ENCODE measurements at regions not wholly inside any gene's neighbourhood (a gene's known extent, or its start where the extent isn't known, plus 50 kb on each side); places are given as distances from the start of the nearest gene placed in this dataset.

GRCh38 chr18:40094441-40094840 lies 1860.6 kb upstream of the PIK3C3 start:
- no peak for DNase-seq (ENCODE audit: low read depth in 2 of 2)

- no peak for DNase-seq (ENCODE audit: low read depth in 2 of 2)
Observed at GRCh38 chr18:40088130-40088529, 1866.9 kb upstream of the PIK3C3 start.

- DNase-seq (ENCODE audit: low read depth in 2 of 2): no peak
Observed at GRCh38 chr18:40079786-40080185, 1875.2 kb upstream of the PIK3C3 start.

- no peak for DNase-seq (ENCODE audit: low read depth in 2 of 2)
Observed at GRCh38 chr18:40075616-40076015, 1879.4 kb upstream of the PIK3C3 start.

GRCh38 chr18:40072761-40073160 lies 1882.3 kb upstream of the PIK3C3 start:
- DNase-seq (ENCODE audit: low read depth in 2 of 2): no peak

GRCh38 chr18:40066368-40066767 lies 1888.7 kb upstream of the PIK3C3 start:
- no peak for DNase-seq (ENCODE audit: low read depth in 2 of 2)

- DNase-seq (ENCODE audit: low read depth in 2 of 2): no peak
Observed at GRCh38 chr18:40063488-40063887, 1891.5 kb upstream of the PIK3C3 start.

- DNase-seq (ENCODE audit: low read depth in 2 of 2): no peak
Observed at GRCh38 chr18:40061086-40061485, 1893.9 kb upstream of the PIK3C3 start.

- no peak for DNase-seq (ENCODE audit: low read depth in 2 of 2)
Observed at GRCh38 chr18:40060562-40060961, 1894.5 kb upstream of the PIK3C3 start.

GRCh38 chr18:40058811-40059570 lies 1896.0 kb upstream of the PIK3C3 start:
- no peak for DNase-seq (ENCODE audit: low read depth in 2 of 2)

GRCh38 chr18:40056079-40056692 lies 1898.8 kb upstream of the PIK3C3 start:
- no peak for DNase-seq (ENCODE audit: low read depth in 2 of 2)

GRCh38 chr18:40055262-40055661 lies 1899.8 kb upstream of the PIK3C3 start:
- DNase-seq (ENCODE audit: low read depth in 2 of 2): no peak

- no peak for DNase-seq (ENCODE audit: low read depth in 2 of 2)
Observed at GRCh38 chr18:40049716-40050115, 1905.3 kb upstream of the PIK3C3 start.

GRCh38 chr18:40048886-40049650 lies 1906.0 kb upstream of the PIK3C3 start:
- DNase-seq (ENCODE audit: low read depth in 2 of 2): no peak

- DNase-seq (ENCODE audit: low read depth in 2 of 2): no peak
Observed at GRCh38 chr18:40048253-40048652, 1906.8 kb upstream of the PIK3C3 start.

- no peak for DNase-seq (ENCODE audit: low read depth in 2 of 2)
Observed at GRCh38 chr18:40046596-40046995, 1908.4 kb upstream of the PIK3C3 start.

- no peak for DNase-seq (ENCODE audit: low read depth in 2 of 2)
Observed at GRCh38 chr18:40041951-40042350, 1913.1 kb upstream of the PIK3C3 start.

- no peak for DNase-seq (ENCODE audit: low read depth in 2 of 2)
Observed at GRCh38 chr18:40040574-40040973, 1914.5 kb upstream of the PIK3C3 start.

GRCh38 chr18:40037356-40037755 lies 1917.7 kb upstream of the PIK3C3 start:
- no peak for DNase-seq (ENCODE audit: low read depth in 2 of 2)

GRCh38 chr18:40036861-40037260 lies 1918.2 kb upstream of the PIK3C3 start:
- DNase-seq (ENCODE audit: low read depth in 2 of 2): no peak

GRCh38 chr18:40035966-40036365 lies 1919.1 kb upstream of the PIK3C3 start:
- DNase-seq (ENCODE audit: low read depth in 2 of 2): no peak

GRCh38 chr18:40032076-40032475 lies 1923.0 kb upstream of the PIK3C3 start:
- DNase-seq (ENCODE audit: low read depth in 2 of 2): no peak

GRCh38 chr18:40031435-40031834 lies 1923.6 kb upstream of the PIK3C3 start:
- no peak for DNase-seq (ENCODE audit: low read depth in 2 of 2)
